ENCODE measurements at regions not wholly inside any gene's neighbourhood (a gene's known extent, or its start where the extent isn't known, plus 50 kb on each side); places are given as distances from the start of the nearest gene placed in this dataset.

DNA sequence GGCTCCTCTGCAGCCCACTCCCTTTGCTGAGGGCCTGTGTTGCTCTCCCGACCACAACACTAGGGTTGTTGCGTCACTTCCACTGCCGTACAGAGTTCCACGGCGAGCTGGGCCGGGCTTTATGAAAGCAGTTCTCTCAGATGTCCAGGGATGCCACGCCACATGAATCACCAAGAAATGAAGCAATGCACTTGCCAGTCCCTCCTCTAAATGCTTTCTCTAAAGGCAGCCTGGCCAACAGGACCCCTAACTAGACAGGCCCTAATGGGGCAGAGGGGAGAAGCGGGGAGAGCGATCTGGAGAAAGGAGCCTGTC, 188.7 kb downstream of the CTTN start:
- TF ChIP-seq EZH2phosphoT487 (conservative IDR thresholded peaks at IDR 0.05; ENCODE audit: low read length) = no peak
- TF ChIP-seq, protein P1, sequence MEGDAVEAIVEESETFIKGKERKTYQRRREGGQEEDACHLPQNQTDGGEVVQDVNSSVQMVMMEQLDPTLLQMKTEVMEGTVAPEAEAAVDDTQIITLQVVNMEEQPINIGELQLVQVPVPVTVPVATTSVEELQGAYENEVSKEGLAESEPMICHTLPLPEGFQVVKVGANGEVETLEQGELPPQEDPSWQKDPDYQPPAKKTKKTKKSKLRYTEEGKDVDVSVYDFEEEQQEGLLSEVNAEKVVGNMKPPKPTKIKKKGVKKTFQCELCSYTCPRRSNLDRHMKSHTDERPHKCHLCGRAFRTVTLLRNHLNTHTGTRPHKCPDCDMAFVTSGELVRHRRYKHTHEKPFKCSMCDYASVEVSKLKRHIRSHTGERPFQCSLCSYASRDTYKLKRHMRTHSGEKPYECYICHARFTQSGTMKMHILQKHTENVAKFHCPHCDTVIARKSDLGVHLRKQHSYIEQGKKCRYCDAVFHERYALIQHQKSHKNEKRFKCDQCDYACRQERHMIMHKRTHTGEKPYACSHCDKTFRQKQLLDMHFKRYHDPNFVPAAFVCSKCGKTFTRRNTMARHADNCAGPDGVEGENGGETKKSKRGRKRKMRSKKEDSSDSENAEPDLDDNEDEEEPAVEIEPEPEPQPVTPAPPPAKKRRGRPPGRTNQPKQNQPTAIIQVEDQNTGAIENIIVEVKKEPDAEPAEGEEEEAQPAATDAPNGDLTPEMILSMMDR (IDR thresholded peaks at IDR 0.05; ENCODE audit: insufficient read depth, low read length, poor library complexity, severe bottlenecking) = no peak
